ENCODE measurements at regions not wholly inside any gene's neighbourhood (a gene's known extent, or its start where the extent isn't known, plus 50 kb on each side); places are given as distances from the start of the nearest gene placed in this dataset.

DNA sequence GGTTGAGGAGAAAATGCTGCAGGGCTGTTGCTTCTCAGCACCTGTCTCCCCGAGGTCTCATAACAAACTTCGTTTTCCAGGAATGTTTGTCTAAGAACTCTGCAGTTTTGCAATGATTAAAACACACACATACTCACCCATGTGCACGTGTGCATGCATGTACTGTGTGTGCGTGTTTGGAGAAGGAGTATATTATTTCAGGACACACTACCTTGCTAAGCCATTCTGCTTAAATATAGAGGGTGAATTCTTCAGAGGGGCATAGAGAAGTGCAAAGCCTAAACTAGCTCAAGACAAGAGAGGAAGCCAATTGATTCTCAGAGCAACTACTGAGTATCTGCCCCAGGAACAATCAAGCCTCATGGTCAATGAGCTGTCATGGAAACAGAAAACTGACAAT lies 298.4 kb upstream of the MGMT start:
- TF ChIP-seq, protein P1, sequence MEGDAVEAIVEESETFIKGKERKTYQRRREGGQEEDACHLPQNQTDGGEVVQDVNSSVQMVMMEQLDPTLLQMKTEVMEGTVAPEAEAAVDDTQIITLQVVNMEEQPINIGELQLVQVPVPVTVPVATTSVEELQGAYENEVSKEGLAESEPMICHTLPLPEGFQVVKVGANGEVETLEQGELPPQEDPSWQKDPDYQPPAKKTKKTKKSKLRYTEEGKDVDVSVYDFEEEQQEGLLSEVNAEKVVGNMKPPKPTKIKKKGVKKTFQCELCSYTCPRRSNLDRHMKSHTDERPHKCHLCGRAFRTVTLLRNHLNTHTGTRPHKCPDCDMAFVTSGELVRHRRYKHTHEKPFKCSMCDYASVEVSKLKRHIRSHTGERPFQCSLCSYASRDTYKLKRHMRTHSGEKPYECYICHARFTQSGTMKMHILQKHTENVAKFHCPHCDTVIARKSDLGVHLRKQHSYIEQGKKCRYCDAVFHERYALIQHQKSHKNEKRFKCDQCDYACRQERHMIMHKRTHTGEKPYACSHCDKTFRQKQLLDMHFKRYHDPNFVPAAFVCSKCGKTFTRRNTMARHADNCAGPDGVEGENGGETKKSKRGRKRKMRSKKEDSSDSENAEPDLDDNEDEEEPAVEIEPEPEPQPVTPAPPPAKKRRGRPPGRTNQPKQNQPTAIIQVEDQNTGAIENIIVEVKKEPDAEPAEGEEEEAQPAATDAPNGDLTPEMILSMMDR (IDR thresholded peaks at IDR 0.05), result no peak
- no peak for TF ChIP-seq POLR2A (IDR thresholded peaks at IDR 0.05)
